Stomach (tissue), 4 donors: ENCODE measurements at regions not wholly inside any gene's neighbourhood (a gene's known extent, or its start where the extent isn't known, plus 50 kb on each side); places are given as distances from the start of the nearest gene placed in this dataset.

ENCODE experiments used
- CTCF ChIP-seq, 7 experiments: fragments of 450-650 bp in 4 of 7; fragments of 200-600 bp in 3 of 7; sonication (generic) in 3 of 7; IDR thresholded peaks; one replicate each; pipeline ENCODE4 v1.5.1; 2016 to 2019; ENCODE audit warnings: antibody characterized with exemption in 7 of 7, control low read depth in 2 of 7, mild to moderate bottlenecking in 1 of 7
- POLR2AphosphoS5 ChIP-seq, 3 donors: sonication (generic); formaldehyde crosslinking; IDR thresholded peaks; one replicate each; pipeline ENCODE4 v1.6.1; 2016; ENCODE audit warnings: antibody characterized with exemption in 3 of 3

GRCh38 chr2:35447215-35447614 is 908.4 kb upstream of the CRIM1 start:
- TF ChIP-seq POLR2AphosphoS5 (IDR thresholded peaks at IDR 0.05) (no peak), CTCF (IDR thresholded peaks at IDR 0.05) (no peak)
